IMR-90 (cell line): ENCODE measurements at regions not wholly inside any gene's neighbourhood (a gene's known extent, or its start where the extent isn't known, plus 50 kb on each side); places are given as distances from the start of the nearest gene placed in this dataset.

ENCODE experiments used
- ATAC-seq: fragments of 200-7000 bp; cut with Tn5 transposase; 2 replicates; pipeline ENCODE4 v1.9.1; 2020; ENCODE audit warnings: low read depth, mild to moderate bottlenecking, moderate library complexity
- BruUV-seq: library from RNA; stranded (reverse); fragments of 400-500 nt; replicated peaks from 2 replicates; lab custom pipeline; 2021; lab: Mats Ljungman, UMichigan
- CTCF ChIA-PET: fragments of 300-600 bp; formaldehyde crosslinking; extraction: SDS; loops from one replicate; lab custom pipeline; 2021; ENCODE audit warnings: antibody characterized with exemption; lab: Yijun Ruan, JAX
- POLR2A ChIA-PET: fragments of 300-600 bp; sonication (Branson Sonifier 250); formaldehyde crosslinking; loops from one replicate; lab custom pipeline; 2022; ENCODE audit warnings: antibody characterized with exemption; ENCODE audit not compliant: unreplicated experiment; lab: Charles Lee
- DNase-seq: peaks from one replicate; pipeline ENCODE4 v3.0.0; 2013
- H2AFZ ChIP-seq: replicated peaks from 2 replicates; pipeline ENCODE3; 2013; ENCODE audit warnings: low read length, mild to moderate bottlenecking; ENCODE audit not compliant: poor library complexity
- H2AK5ac ChIP-seq: 2 replicates; pipeline ENCODE4 v1.6.1; 2013; ENCODE audit warnings: low read depth, low read length, inconsistent platforms
- H2AK9ac ChIP-seq: replicated peaks from 2 replicates; pipeline ENCODE3; 2013; ENCODE audit warnings: mild to moderate bottlenecking, low read depth, low read length, moderate library complexity; ENCODE audit not compliant: poor library complexity
- H2BK120ac ChIP-seq: 2 replicates; pipeline ENCODE4 v1.6.1; 2013; ENCODE audit warnings: low read depth, low read length, inconsistent platforms
- H2BK15ac ChIP-seq: 3 replicates; pipeline ENCODE4 v1.6.1; 2013; ENCODE audit warnings: low read depth, low read length, inconsistent platforms
- H2BK20ac ChIP-seq: 2 replicates; pipeline ENCODE4 v1.6.1; 2013; ENCODE audit warnings: low read depth, mild to moderate bottlenecking, inconsistent platforms, low read length, moderate library complexity
- H2BK5ac ChIP-seq: 2 replicates; pipeline ENCODE4 v1.6.1; 2013; ENCODE audit warnings: mild to moderate bottlenecking, low read depth, low read length, inconsistent platforms; ENCODE audit not compliant: poor library complexity, severe bottlenecking
- H3K14ac ChIP-seq: replicated peaks from 2 replicates; pipeline ENCODE4 v1.6.1; 2013; ENCODE audit warnings: low read depth, low read length, inconsistent platforms
- H3K18ac ChIP-seq: 2 replicates; pipeline ENCODE4 v1.6.1; 2013; ENCODE audit warnings: low read depth, low read length, control low read depth
- H3K23ac ChIP-seq: 2 replicates; pipeline ENCODE4 v1.6.1; 2013; ENCODE audit warnings: low read depth, low read length, inconsistent platforms
- H3K27ac ChIP-seq: 2 replicates; pipeline ENCODE4 v1.5.1; 2013; ENCODE audit warnings: mild to moderate bottlenecking, control low read depth, low read length; ENCODE audit not compliant: insufficient read depth
- H3K27me3 ChIP-seq: 2 replicates; pipeline ENCODE4 v1.6.1; 2013; ENCODE audit warnings: low read length; ENCODE audit not compliant: control insufficient read depth, insufficient read depth
- H3K36me3 ChIP-seq: 2 replicates; pipeline ENCODE4 v1.6.1; 2013; ENCODE audit warnings: low read length, mixed read lengths; ENCODE audit not compliant: control insufficient read depth, insufficient read depth
- H3K4ac ChIP-seq: 2 replicates; pipeline ENCODE4 v1.6.1; 2013; ENCODE audit warnings: low read depth, low read length, inconsistent platforms
- H3K4me1 ChIP-seq: 2 replicates; pipeline ENCODE4 v1.6.1; 2013; ENCODE audit warnings: low read length, mixed read lengths; ENCODE audit not compliant: control insufficient read depth, insufficient read depth
- H3K4me2 ChIP-seq: 2 replicates; pipeline ENCODE4 v1.6.1; 2013; ENCODE audit warnings: low read depth, mild to moderate bottlenecking, control low read depth, low read length, moderate library complexity
- H3K4me3 ChIP-seq: 2 replicates; pipeline ENCODE4 v1.5.1; 2013; ENCODE audit warnings: low read depth, mild to moderate bottlenecking, control low read depth, low read length, moderate library complexity; ENCODE audit not compliant: insufficient read depth
- H3K56ac ChIP-seq: 2 replicates; pipeline ENCODE4 v1.6.1; 2013; ENCODE audit warnings: low read length, inconsistent platforms; ENCODE audit not compliant: insufficient read depth; ENCODE audit errors: extremely low read depth
- H3K79me1 ChIP-seq, 2 experiments: 2 replicates each; pipeline ENCODE4 v1.6.1; 2013; ENCODE audit warnings: low read length in 2 of 2, inconsistent platforms in 1 of 2, low read depth in 1 of 2
- H3K9ac ChIP-seq: 2 replicates; pipeline ENCODE4 v1.6.1; 2013; ENCODE audit warnings: low read depth, low read length, control low read depth
- H3K9me1 ChIP-seq: 2 replicates; pipeline ENCODE4 v1.6.1; 2013; ENCODE audit warnings: low read length, inconsistent platforms; ENCODE audit not compliant: insufficient read depth
- H3K9me3 ChIP-seq: 2 replicates; pipeline ENCODE4 v1.6.1; 2013; ENCODE audit warnings: low read length; ENCODE audit not compliant: control insufficient read depth, insufficient read depth
- H4K20me1 ChIP-seq: 2 replicates; pipeline ENCODE4 v1.6.1; 2013; ENCODE audit warnings: low read length, inconsistent platforms; ENCODE audit not compliant: insufficient read depth
- H4K5ac ChIP-seq: 2 replicates; pipeline ENCODE4 v1.6.1; 2013; ENCODE audit warnings: mild to moderate bottlenecking, low read depth, low read length, control low read depth
- H4K8ac ChIP-seq, 2 experiments: 2 replicates each; pipeline ENCODE4 v1.6.1; 2013; ENCODE audit warnings: low read depth in 2 of 2, low read length in 2 of 2, control low read depth in 1 of 2, inconsistent platforms in 1 of 2
- H4K91ac ChIP-seq: 2 replicates; pipeline ENCODE4 v1.6.1; 2013; ENCODE audit warnings: low read depth, low read length, inconsistent platforms; ENCODE audit not compliant: insufficient read depth
- BHLHE40 ChIP-seq: fragments of 150-350 bp; IDR thresholded peaks from 2 replicates; pipeline ENCODE4 v1.6.1; 2016; ENCODE audit warnings: mild to moderate bottlenecking, low read depth, low read length
- CEBPB ChIP-seq: IDR thresholded peaks from 2 replicates; pipeline ENCODE4 v1.6.1; 2012; ENCODE audit warnings: low read depth, low read length, improper control_type of control experiment
- ELK1 ChIP-seq: fragments of 150-350 bp; IDR thresholded peaks from 2 replicates; pipeline ENCODE4 v1.6.1; 2016; ENCODE audit warnings: low read depth, mild to moderate bottlenecking, low read length, moderate library complexity, borderline replicate concordance
- MAFK ChIP-seq: IDR thresholded peaks from 2 replicates; pipeline ENCODE4 v1.6.1; 2012; ENCODE audit warnings: low read depth, low read length, improper control_type of control experiment
- MXI1 ChIP-seq: IDR thresholded peaks from 2 replicates; pipeline ENCODE4 v1.6.1; 2012; ENCODE audit warnings: low read depth, mild to moderate bottlenecking, low read length, moderate library complexity, borderline replicate concordance
- NFE2L2 ChIP-seq: fragments of 150-350 bp; IDR thresholded peaks from 2 replicates; pipeline ENCODE4 v1.6.1; 2016; ENCODE audit warnings: low read depth, mild to moderate bottlenecking, low read length
- POLR2A ChIP-seq: IDR thresholded peaks from 2 replicates; pipeline ENCODE4 v1.6.1; 2012; ENCODE audit warnings: mild to moderate bottlenecking, low read depth, low read length
- RAD21 ChIP-seq: IDR thresholded peaks from 2 replicates; pipeline ENCODE4 v1.6.1; 2012; ENCODE audit warnings: low read length, improper control_type of control experiment
- RCOR1 ChIP-seq: IDR thresholded peaks from 2 replicates; pipeline ENCODE4 v1.6.1; 2012; ENCODE audit warnings: mild to moderate bottlenecking, low read length, improper control_type of control experiment; ENCODE audit not compliant: insufficient replicate concordance
- SMC3 ChIP-seq: fragments of 150-350 bp; IDR thresholded peaks from 2 replicates; pipeline ENCODE4 v1.6.1; 2016; ENCODE audit warnings: low read depth, mild to moderate bottlenecking, antibody characterized with exemption, low read length, moderate library complexity
- WGBS, 2 experiments: methylation state at CpG; one replicate each; pipeline versions ENCODE4 v1.1.5 to v1.1.7; 2013; ENCODE audit warnings: missing lambda C conversion rate in 2 of 2; ENCODE audit not compliant: insufficient read length in 1 of 2; ENCODE audit errors: extremely low coverage in 2 of 2; 5-methylcytosine and 5-hydroxymethylcytosine counted together
- dilution Hi-C: fragments of 300-500 bp; cut with HindIII; formaldehyde crosslinking; loops from one replicate; pipeline ENCODE4 v1.14.3; 2018; ENCODE audit warnings: low sequenced_read_pairs; ENCODE audit not compliant: unreplicated experiment
- in situ Hi-C: fragments of 300-500 bp; cut with MboI; formaldehyde crosslinking; loops from 3 replicates; pipeline ENCODE4 v1.14.3; 2019; ENCODE audit warnings: low sequenced_read_pairs, inconsistent platforms, mixed read lengths
- intact Hi-C: fragments of 100-400 bp; cut with micrococcal nuclease; formaldehyde crosslinking; loops from 2 replicates; pipeline ENCODE4 v1.10.0; 2022
- TF ChIP-seq, protein P1 (sequence below): conservative IDR thresholded peaks from 2 replicates; pipeline ENCODE4 v1.5.1; 2012; ENCODE audit warnings: mild to moderate bottlenecking, low read depth, low read length, improper control_type of control experiment

- no peaks in the 10 kb centered on the region for H3K36me3 ChIP-seq
- H4K20me1 ChIP-seq, result no peaks in the 10 kb centered on the region
- H3K4ac ChIP-seq, result no peak overlapping the region
- peaks cover 3% of the 10 kb centered on the region; the same call in 1 of the 2 replicates for H3K27me3 ChIP-seq
- no peak overlapping the region for H3K27ac ChIP-seq
- H4K5ac ChIP-seq, result no peak overlapping the region
- H3K18ac ChIP-seq, result no peak overlapping the region
- H3K14ac ChIP-seq, result no peak overlapping the region
- H2BK20ac ChIP-seq, result no peak overlapping the region
- H3K56ac ChIP-seq, result no peak overlapping the region
- H4K91ac ChIP-seq, result no peak overlapping the region
- H3K79me1 ChIP-seq, result no peaks in the 10 kb centered on the region
- in situ Hi-C loops (no loop called here), intact Hi-C loops (no loop called here), dilution Hi-C loops (no loop called here)
- no TSS peak for BruUV-seq
- no peak overlapping the region for H2BK120ac ChIP-seq
- no CpG with 5 or more reads among the region's 3 CpGs for WGBS, 2 experiments
- H3K9ac ChIP-seq, result no peak overlapping the region
- no peak overlapping the region for H2AK9ac ChIP-seq
- H3K9me1 ChIP-seq, result no peaks in the 10 kb centered on the region
- DNase-seq (peak; percentile 7), ATAC-seq (peak; percentile 62; the same call in 1 of the 2 replicates)
- H3K23ac ChIP-seq, result no peak overlapping the region
- H4K8ac ChIP-seq, result no peak overlapping the region
- ChIA-PET POLR2A (no interaction called here), CTCF (interaction anchor here (0.6 to 1.6 kb wide), 2 partner anchors 9 to 282 kb away, joined by 3 to 6 read pairs; no protein-coding TSS in a partner anchor)
- TF ChIP-seq RCOR1 (no peak), NFE2L2 (no peak), MAFK (no peak), RAD21 (peak; percentile 35), SMC3 (no peak; the same call in 1 of the 2 replicates), ELK1 (no peak), CEBPB (no peak), POLR2A (no peak), MXI1 (no peak), BHLHE40 (no peak)
- TF ChIP-seq, protein P1, sequence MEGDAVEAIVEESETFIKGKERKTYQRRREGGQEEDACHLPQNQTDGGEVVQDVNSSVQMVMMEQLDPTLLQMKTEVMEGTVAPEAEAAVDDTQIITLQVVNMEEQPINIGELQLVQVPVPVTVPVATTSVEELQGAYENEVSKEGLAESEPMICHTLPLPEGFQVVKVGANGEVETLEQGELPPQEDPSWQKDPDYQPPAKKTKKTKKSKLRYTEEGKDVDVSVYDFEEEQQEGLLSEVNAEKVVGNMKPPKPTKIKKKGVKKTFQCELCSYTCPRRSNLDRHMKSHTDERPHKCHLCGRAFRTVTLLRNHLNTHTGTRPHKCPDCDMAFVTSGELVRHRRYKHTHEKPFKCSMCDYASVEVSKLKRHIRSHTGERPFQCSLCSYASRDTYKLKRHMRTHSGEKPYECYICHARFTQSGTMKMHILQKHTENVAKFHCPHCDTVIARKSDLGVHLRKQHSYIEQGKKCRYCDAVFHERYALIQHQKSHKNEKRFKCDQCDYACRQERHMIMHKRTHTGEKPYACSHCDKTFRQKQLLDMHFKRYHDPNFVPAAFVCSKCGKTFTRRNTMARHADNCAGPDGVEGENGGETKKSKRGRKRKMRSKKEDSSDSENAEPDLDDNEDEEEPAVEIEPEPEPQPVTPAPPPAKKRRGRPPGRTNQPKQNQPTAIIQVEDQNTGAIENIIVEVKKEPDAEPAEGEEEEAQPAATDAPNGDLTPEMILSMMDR, result peak; percentile 41
- no peaks in the 10 kb centered on the region for H3K9me3 ChIP-seq
- no peak overlapping the region for H3K4me2 ChIP-seq
- H3K4me3 ChIP-seq, result no peak overlapping the region
- no peaks in the 10 kb centered on the region for H3K4me1 ChIP-seq
- no peak overlapping the region for H2AK5ac ChIP-seq
- H2BK5ac ChIP-seq, result no peak overlapping the region
- H2AFZ ChIP-seq, result no peak overlapping the region
- H2BK15ac ChIP-seq, result no peak overlapping the region
These were observed 339.6 kb downstream of the TRIB2 start for GRCh38 chr2:13056259-13056843.
